ENCODE measurements at regions not wholly inside any gene's neighbourhood (a gene's known extent, or its start where the extent isn't known, plus 50 kb on each side); places are given as distances from the start of the nearest gene placed in this dataset.
"Not testable (repeated sequence)": the region's sequence is repeated elsewhere in the genome, so short reads cannot be mapped to it uniquely, and the experiment has no call there.

DNA sequence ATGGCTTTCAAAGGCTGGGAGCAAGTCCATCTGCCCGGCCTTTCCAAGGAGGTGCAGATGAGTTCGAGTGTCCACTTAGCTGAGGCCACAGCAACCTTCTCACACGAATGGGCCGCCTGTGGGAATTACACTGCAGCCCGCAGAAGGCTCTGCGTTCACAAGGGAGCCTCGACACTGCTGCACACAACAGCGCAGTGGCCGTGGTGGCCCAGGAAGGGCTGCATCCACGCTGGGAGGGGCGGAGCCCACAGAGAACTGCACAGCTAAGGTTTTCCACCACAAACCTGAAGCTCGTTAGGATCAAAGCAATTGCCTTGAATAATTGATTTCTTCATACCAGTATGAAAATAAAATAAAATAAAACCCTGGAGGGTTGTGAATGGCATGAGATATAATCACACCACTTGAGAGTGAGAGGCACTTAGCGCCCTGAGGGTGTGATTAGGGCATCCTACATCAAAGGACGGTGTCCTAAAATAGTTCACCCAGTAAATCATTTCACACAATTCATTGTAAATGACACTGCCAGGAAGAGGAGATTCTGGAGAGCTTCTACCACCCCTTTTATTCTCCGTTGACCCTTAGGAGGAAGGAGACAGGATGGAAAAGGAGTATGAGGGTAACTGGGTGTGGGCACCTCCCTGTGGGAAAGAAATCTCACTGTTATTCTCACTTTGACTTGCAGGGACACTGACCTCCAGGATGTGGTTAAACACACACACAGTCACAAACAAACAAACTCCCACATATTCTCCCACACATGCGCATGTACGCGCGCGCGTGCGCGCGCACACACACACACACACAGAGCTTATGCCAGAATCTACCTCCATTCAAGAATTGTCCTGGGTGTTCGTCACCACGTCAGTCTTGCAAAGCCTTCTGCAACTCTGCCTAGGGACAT is 256.6 kb upstream of the ID2 start:
- no peak for DNase-seq (ENCODE audit: low spot score)

DNA sequence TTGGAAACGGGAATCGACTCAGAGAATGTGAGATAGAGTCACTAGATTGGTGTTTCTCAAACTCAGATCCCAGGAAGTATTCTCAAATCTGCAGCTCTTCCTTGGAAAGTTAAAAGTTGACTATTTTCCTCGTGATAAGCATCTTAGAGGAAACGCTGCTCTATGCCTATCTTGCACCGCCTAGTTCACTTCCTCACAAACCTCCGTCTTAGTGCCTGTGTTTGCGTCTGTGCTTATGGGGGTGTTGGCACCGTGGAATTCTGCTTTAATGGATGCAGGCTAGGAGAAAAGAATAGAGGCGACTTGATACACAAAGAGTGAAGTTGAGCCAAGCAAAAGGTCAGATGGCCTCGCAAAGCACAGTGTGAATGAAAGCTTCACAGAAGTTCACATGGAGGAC is 255.3 kb upstream of the ID2 start:
- DNase-seq (ENCODE audit: low spot score) = no peak

DNA sequence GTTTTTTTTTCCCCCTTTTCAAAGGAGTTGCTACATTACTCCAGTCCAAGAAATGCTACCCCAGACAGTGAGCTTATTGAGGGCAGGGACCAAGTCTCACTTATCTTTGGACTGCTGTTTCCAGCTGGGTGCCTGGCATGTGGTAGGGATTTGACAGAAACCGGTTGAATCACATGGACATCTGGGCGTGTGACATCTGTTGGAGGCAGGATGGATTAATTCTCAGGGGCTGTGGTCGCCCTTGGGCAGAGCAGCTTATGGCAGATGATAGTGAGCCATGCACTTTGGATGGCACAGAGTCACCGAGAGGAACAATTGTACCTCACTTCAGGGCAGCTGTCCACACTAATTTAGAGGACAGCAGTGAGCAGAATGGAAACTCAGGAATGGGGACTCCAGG is 254.6 kb upstream of the ID2 start:
- DNase-seq (ENCODE audit: low spot score) = no peak

DNA sequence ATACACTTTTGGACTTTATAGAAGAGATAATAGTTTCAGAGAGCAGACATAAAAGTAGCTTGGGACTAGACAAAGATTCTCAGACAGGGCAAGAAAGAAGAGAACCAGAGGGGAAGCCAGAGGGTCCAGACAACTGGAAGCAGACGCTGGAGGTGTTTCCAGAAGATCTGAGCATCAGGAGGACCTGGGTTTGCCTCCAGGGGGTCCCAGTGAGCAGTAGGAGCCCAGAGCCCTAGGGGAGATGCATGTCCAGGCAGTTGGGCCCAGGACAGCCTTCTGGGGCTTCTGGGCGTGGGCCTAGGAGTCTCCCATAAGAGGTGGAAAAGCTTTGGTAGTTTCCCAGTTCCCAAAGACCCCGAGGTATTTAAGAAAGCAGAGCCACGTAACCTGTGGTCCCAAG is 251.2 kb upstream of the ID2 start:
- DNase-seq (ENCODE audit: low spot score) = no peak

DNA sequence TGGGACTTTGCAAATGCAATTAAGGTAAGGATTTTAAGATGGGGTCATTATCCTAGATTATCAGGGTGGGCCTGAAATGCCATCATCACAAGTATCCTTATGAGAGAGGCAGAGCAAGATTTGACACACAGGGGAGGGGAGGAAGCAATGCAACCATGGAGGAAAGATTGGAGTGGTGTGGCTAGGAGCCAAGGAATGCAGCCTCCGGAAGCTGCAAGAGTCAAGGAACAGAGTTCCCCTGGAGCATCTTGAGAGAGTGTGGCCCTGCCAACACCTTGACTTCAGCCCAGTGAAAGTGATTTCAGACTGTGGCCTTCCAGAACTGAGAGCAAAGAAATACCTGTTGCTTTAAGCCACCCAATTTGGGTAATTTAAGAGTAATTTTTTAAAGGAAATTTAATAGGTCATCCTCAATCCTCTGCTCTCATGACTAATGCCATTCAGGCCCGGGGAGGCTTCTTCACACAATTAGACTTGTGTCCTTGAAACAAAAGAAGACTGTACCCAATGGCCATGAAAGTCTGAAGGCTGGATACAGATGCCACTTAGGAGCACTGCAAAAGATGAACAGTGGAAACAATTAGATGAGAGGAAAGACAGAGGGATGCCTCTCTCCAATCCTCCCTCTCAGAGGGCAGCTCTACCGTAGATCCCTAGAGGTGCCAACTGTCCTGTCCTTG is 250.3 kb upstream of the ID2 start:
- DNase-seq (ENCODE audit: low spot score) = no peak

DNA sequence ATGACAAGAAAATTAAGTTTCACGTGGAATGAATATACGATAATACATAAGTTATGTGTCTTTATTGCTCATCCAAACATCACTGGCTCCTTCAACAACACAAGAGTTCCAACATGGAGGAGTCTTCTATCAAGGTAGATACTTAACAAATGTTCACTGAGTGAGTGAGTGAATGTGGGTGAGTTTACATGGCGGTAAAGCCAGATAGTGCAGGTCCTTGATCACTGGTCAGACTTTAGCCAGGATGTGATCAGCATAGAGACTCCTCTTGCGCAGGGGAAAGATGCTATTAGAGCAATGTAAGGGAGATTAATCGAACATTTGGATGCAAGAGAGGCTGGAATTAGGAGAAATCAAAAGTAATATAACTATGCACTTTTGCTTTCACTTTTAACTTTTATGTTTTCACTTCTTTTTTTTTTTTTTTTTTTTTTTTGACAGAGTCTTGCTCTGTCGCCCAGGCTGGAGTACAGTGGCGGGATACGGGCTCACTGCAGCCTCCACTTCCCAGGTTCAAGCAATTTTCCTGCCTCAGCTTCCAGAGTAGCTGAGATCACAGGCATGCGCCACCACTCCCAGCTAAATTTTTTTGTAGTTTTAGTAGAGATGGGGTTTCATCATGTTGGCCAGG is 249.0 kb upstream of the ID2 start:
- DNase-seq (ENCODE audit: low spot score) = no peak

DNA sequence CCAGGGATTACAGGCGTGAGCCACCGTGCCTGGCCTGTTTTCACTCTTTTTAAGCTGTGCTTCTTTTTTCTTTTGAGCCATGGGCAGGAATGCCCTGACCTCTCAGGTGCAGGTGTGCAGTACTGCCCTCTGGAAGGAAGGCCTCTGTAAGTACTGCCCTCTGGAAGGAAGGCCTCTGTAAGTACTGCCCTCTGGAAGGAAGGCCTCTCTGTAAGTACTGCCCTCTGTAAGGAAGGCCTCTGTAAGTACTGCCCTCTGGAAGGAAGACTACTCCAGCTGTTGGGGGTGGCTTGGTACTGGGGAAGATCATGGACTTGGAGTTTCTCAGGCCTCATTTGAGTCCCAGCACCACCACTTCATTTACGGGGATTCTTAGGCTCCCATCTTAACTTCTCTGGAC is 248.5 kb upstream of the ID2 start:
- no peak for DNase-seq (ENCODE audit: low spot score)

DNA sequence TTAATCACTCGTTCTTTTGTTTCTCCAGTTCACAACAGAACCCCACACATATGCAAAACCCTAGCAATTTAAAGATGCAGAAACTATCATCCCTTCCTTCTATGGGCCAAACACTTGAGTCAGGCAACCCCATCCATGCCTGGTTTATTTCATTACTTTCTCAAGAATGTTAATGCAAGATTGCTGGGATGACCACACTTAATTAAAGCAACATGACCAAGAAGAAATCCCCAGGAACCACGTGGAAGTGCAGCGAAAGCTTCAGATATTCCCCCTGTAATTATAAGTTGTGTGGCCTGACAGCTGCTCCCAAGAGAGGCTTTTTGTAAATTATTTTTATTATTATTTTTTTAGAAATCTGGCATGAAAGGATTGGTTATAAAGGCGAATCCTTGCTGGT is 246.2 kb upstream of the ID2 start:
- DNase-seq (ENCODE audit: low spot score) = no peak

DNA sequence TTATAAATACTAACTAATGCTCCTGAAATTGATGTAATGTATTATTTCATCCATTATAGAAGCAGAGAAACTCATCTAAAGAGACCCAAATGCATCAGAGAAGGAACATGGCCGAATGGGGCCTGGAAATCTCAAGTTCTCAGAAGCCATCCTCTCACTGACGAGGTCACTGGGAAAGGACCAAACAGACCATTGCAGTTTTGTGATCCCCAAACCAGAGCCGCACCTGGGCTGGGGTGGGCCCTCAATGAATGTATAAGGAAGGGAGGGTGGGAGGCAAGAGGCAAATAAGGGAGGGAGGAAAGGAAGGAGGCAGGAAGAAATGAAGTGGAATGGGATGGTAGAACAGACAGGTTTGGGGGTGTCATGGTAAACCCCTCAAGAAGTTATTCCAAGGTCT is 245.3 kb upstream of the ID2 start:
- DNase-seq (ENCODE audit: low spot score) = no peak

DNA sequence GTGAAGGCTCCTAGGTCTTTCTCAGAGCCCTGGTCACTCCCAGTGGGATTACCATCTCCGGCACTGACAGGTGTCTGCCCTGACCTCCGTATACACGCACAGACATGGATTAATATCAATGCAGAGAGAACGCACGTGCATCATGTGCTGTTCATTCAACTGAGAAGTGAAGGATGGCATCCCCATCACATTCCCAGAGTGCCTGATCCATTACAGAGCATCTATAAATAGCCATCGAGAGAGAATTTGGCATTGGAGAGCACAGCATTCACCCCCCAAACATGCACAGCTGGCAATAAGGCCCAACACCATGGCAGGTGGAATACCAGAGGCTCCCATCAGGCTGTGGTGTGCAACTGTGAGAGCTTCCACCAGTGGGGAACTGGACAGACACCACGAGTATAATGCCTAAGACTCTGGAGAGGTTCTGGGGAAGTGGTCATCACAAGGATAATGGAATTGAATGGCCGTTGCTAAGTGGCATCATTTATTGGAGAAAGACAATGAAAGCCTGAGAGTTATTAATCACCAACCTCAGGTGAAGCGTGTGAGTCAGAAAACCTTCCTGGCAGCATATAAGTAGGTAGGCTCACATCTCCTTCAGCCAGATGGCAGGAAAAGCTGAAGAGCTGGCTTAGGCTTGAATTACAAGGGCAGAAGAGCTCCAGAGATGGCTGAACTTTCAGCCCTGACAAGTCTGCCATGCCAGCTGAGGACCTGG is 244.5 kb upstream of the ID2 start:
- no peak for DNase-seq (ENCODE audit: low spot score)

DNA sequence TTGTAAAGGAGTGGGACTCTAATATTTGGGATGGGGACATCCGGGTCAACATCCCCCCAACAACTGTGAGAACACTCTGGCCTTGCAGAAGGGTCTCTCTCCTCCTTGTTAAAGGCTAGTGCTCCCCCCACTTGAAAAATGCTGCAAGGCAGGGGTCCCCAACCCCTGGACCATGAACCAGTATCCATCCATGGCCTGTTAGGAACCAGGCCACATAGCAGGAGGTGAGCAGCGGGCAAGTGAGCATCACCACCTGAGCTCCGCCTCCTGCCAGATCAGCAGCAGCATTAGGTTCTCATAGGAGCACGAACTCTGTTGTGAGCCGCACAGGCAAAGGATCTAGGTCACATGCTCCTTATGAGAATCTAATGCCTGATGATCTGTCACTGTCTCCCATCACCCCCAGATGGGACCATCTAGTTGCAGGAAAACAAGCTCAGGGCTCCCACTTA is 243.9 kb upstream of the ID2 start:
- DNase-seq (ENCODE audit: low spot score) = no peak

DNA sequence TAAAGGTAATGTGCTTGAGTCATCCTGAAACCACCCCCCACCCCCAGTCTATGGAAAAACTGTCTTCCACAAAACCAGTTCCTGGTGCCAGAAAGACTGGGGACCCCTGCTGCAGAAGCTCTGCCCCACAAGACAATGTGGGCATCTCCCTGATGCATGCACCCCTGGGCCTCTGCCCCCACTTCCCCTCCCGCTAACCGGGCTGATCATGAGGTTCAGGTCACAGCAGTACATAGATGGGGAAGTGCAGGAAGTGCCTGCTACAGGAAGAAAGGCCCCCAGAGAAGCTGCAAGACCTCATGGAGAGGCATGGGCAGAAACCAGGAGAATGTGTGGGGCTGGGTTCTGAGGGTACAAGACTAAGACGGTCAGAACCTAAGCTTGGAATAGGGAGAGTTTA is 243.4 kb upstream of the ID2 start:
- DNase-seq (ENCODE audit: low spot score) = no peak

DNA sequence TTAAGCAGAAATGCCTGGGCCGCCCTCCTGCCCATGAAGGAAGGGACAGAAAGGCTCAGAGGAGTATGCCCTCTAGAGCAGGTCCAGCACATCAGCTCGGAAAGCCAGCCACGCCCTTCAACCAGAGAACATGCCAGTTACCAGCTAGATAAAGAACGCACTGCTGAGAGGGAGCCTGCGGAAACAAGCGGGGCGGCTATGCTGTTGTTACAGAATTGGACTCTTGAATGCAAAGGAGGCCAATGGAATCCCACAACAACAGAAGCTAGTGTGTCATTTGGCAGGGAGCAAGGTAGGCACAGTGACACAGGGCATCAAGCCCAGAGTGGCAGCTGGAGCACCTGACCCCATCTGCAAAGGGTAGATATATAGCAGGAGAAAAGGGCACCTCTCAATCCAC is 242.9 kb upstream of the ID2 start:
- no peak for DNase-seq (ENCODE audit: low spot score)

DNA sequence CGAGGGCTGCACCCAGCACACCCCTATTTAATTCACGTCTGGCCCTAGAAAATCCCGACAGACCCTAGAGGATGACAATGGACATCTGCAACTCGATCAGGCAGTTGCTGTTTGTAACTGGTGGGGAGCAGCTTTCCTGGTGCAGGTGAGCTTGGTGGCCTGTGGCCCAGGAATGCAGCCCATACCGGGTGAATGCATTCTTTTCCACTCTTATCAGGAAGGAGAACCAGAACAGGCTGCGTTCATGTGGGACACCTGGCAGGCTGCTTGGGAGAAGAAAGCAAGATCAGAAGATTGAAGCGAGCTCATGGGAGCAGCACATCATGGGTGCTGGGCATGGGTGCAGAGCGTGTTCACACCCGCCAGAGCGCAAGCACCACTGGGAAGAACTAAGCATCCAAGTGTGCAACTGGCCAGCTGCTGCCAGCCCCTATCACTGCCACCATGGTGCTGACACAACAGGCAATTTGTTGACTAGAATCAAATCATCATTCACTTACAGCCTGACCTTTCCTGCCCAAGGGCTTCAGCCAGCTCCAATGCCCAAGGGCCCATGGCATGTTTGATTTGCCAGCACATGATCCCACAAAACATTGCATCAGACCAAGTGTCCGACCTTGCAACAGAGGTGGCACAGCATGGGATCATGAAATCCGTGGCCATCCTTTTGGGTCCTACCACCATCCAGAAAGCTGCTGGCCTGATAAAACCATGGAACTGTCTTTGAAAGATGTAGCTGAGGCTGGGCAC is 241.7 kb upstream of the ID2 start:
- DNase-seq (ENCODE audit: low spot score) = no peak

DNA sequence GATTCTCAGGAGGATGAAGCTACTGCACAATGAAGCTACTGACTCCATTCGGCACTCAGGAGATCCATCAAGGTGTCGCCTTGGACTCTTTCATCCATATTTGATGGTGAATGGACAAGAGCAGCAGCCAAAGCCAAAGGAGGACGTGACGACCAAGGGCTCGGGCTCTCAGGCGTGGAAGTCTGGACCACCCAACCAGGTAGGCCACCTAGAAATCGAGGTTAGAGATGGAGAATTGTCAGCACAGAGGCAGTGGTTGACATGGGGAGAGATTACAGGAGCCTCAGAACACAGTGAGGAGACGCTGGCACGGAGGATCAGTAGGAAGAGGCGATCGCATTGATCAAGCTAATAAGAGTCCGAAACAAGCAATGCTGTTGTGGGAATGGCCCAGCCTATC is 240.5 kb upstream of the ID2 start:
- no peak for DNase-seq (ENCODE audit: low spot score)

DNA sequence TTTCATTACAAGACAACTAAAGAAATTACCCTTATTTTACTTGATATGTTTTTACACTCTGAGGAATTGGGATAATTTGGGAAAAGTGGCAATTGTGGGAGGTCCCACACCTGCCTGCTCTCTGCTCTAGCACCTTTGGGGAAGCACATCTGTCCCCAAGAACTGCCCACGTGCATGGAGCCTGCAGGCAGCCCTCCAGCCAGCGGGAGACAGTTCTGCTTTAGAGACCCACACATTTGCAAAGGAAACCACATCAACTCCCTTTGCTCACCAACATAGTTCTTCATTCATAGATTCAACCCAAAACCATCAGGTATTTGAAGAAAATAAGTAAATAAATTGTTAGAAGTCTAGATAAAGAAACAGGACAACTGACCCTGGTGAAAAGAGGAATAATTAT is 239.9 kb upstream of the ID2 start:
- DNase-seq (ENCODE audit: low spot score) = no peak

DNA sequence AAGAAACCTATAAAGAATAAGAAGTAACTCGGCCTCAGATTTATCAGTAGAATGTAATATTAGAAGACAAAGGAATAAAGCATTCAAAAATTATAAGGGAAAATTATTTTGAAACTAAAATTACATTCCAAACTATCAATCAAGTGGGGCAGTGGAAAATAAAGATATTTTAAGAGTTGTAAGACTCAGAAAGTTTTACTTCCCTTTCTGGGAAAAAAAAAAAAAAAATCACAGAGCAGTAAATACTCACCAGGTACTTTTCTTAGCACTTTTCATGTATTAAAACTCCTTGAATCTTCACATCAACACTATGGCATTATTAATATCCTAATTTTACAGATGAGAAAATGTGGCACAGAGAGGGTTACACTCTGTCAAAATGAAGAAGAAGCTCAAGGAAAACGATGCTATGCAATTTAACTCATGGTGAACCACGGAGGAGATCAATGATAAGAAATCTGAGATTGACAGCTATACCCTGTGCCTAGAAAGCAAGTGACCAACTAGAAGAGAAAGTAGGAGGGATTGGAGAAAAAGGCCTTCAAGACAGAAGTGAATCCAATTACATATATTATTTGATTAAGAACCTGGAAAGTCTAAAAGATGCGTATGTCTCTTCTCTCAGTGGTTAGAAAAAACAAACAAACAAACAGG is 238.9 kb upstream of the ID2 start:
- DNase-seq (ENCODE audit: low spot score) = no peak

DNA sequence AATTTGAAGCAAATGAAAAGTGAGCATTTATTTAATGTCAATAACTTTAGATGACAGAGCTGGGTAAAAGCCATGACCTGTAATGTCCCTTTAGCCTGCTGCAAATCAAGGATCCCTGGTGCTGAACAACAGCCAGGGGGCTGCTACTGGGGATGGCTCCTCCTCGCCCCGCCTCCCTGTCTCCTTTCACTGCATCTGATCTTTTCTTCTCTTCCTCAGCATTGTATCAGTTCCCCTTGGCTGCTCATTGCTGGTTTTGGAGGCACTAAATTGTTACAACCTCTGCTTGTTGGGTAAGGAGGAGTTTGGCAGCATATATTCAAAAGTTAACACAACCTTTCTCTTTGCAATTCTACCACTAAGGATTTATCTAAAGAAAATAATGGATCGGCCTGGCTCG is 236.3 kb upstream of the ID2 start:
- DNase-seq (ENCODE audit: low spot score) = no peak

DNA sequence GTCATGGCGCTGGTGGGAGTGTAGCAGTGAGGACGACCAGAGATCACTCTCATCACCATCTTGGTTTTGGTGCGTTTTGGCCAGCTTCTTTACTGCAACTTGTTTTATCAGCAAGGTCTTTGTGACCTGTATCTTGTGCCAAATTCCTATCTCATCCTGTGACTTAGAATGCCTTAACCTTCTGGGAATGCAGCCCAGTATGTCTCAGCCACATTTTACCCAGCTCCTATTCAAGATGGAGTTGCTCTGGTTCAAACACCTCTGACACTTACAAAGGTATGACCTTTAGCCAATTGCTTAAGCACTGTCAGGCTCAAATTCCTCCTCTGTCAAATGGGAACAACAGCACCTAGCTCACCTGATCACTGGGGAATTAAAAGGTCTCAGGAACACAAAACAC is 235.1 kb upstream of the ID2 start:
- DNase-seq (ENCODE audit: low spot score) = not testable (repeated sequence)

DNA sequence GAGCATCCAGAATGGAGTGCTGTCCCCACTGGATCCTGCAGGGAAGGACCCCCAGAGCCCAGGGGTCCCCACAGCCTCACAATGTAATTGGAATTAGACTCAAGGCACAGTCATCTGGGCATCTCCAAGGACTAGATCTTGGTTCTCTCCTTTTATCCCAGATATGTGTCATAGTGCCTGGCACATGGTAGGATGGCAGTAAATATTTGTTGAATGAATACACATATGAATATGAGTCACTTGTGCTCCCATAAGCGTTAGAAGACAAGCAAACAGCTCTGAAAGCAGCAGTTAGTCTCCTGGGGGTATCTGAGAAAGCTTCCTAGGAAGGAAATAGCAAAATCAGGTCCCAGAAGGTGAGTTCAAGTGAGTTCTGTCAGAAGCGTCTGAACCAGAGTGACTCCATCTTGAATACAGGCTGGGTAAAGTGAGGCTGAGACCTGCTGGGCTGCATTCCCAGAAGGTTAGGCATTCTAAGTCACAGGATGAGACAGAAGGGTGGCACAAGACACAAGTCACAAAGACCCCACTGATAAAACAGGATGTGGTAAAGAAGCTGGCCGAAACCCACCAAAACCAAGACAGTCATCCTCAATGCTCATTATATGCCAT is 234.1 kb upstream of the ID2 start:
- DNase-seq (ENCODE audit: low spot score) = no peak

Measured in mucosa of gallbladder (tissue), 1 donor.